ENCODE measurements at regions not wholly inside any gene's neighbourhood (a gene's known extent, or its start where the extent isn't known, plus 50 kb on each side); places are given as distances from the start of the nearest gene placed in this dataset.

- Histone ChIP-seq H3K4me2 (ENCODE audit: insufficient read depth, low read length) (no peak overlapping the region), H3K27ac (ENCODE audit: low read length) (no peak overlapping the region), H3K9me3 (ENCODE audit: insufficient read depth, low read length, severe bottlenecking) (no peaks in the 10 kb centered on the region), H3K36me3 (ENCODE audit: insufficient read depth, low read length) (no peaks in the 10 kb centered on the region), H3K27me3 (ENCODE audit: insufficient read depth, low read length, poor library complexity) (no peaks in the 10 kb centered on the region), H3K79me2 (ENCODE audit: insufficient read depth, low read length) (no peaks in the 10 kb centered on the region), H3K4me3 (ENCODE audit: low read depth in 1 of 2, low read length in 2 of 2) (no peak overlapping the region), H4K20me1 (ENCODE audit: insufficient read depth, low read length) (0 out of 2 replicates have a peak, but pooled peaks cover 7% of the 10 kb centered on the region), H2AFZ (ENCODE audit: low read depth, low read length) (no peak overlapping the region), H3K4me1 (ENCODE audit: insufficient read depth, low read length) (no peaks in the 10 kb centered on the region), H3K9ac (ENCODE audit: low read depth, low read length) (no peak overlapping the region)
- DNase-seq (no peak), ATAC-seq (ENCODE audit: insufficient read depth, low read depth) (no peak)
- TF ChIP-seq CTCF (IDR thresholded peaks at IDR 0.05; ENCODE audit: borderline replicate concordance, extremely low read depth, low read length, poor library complexity, severe bottlenecking) (no peak), EZH2 (IDR thresholded peaks at IDR 0.05; ENCODE audit: borderline replicate concordance, low read depth, low read length, severe bottlenecking) (no peak)
These were observed 53.3 kb upstream of the SLC6A11 start for GRCh38 chr3:10762611-10763247.

- H4K20me1 ChIP-seq (ENCODE audit: insufficient read depth, low read length) = 0 out of 2 replicates have a peak, but pooled peaks cover 6% of the 10 kb centered on the region
- no peak for DNase-seq
- no peaks in the 10 kb centered on the region for H3K27me3 ChIP-seq (ENCODE audit: insufficient read depth, low read length, poor library complexity)
These were observed 52.8 kb upstream of the SLC6A11 start for GRCh38 chr3:10763248-10763620.

GRCh38 chr3:10763817-10764258, 52.2 kb upstream of the SLC6A11 start:
- no peaks in the 10 kb centered on the region for H3K9me3 ChIP-seq (ENCODE audit: insufficient read depth, low read length, severe bottlenecking)
- H4K20me1 ChIP-seq (ENCODE audit: insufficient read depth, low read length) = 0 out of 2 replicates have a peak, but pooled peaks cover 2% of the 10 kb centered on the region
- H3K27me3 ChIP-seq (ENCODE audit: insufficient read depth, low read length, poor library complexity) = no peaks in the 10 kb centered on the region
- H3K4me2 ChIP-seq (ENCODE audit: insufficient read depth, low read length) = no peak overlapping the region
- H3K36me3 ChIP-seq (ENCODE audit: insufficient read depth, low read length) = no peaks in the 10 kb centered on the region
- H3K4me1 ChIP-seq (ENCODE audit: insufficient read depth, low read length) = no peaks in the 10 kb centered on the region
- ATAC-seq (ENCODE audit: insufficient read depth, low read depth) (no peak), DNase-seq (no peak)
- no peak for TF ChIP-seq CTCF (IDR thresholded peaks at IDR 0.05; ENCODE audit: borderline replicate concordance, extremely low read depth, low read length, poor library complexity, severe bottlenecking)
- TF ChIP-seq EZH2 (IDR thresholded peaks at IDR 0.05; ENCODE audit: borderline replicate concordance, low read depth, low read length, severe bottlenecking) = no peak
- no peak overlapping the region for H3K9ac ChIP-seq (ENCODE audit: low read depth, low read length)
- H3K4me3 ChIP-seq (ENCODE audit: low read depth in 1 of 2, low read length in 2 of 2) = no peak overlapping the region
- no peak overlapping the region for H2AFZ ChIP-seq (ENCODE audit: low read depth, low read length)
- H3K79me2 ChIP-seq (ENCODE audit: insufficient read depth, low read length) = no peaks in the 10 kb centered on the region
- no peak overlapping the region for H3K27ac ChIP-seq (ENCODE audit: low read length)

More at GRCh38 chr3:10763248-10763620, 52.8 kb upstream of the SLC6A11 start:
- Histone ChIP-seq H3K4me1 (ENCODE audit: insufficient read depth, low read length) (no peaks in the 10 kb centered on the region), H3K9ac (ENCODE audit: low read depth, low read length) (no peak overlapping the region), H3K36me3 (ENCODE audit: insufficient read depth, low read length) (no peaks in the 10 kb centered on the region), H3K4me3 (ENCODE audit: low read depth in 1 of 2, low read length in 2 of 2) (no peak overlapping the region), H2AFZ (ENCODE audit: low read depth, low read length) (no peak overlapping the region), H3K79me2 (ENCODE audit: insufficient read depth, low read length) (no peaks in the 10 kb centered on the region), H3K4me2 (ENCODE audit: insufficient read depth, low read length) (no peak overlapping the region), H3K27ac (ENCODE audit: low read length) (no peak overlapping the region), H3K9me3 (ENCODE audit: insufficient read depth, low read length, severe bottlenecking) (no peaks in the 10 kb centered on the region)
- TF ChIP-seq CTCF (IDR thresholded peaks at IDR 0.05; ENCODE audit: borderline replicate concordance, extremely low read depth, low read length, poor library complexity, severe bottlenecking) (no peak), EZH2 (IDR thresholded peaks at IDR 0.05; ENCODE audit: borderline replicate concordance, low read depth, low read length, severe bottlenecking) (no peak)
- ATAC-seq (ENCODE audit: insufficient read depth, low read depth) = no peak
